ENCODE measurements at regions not wholly inside any gene's neighbourhood (a gene's known extent, or its start where the extent isn't known, plus 50 kb on each side); places are given as distances from the start of the nearest gene placed in this dataset.

GRCh38 chr9:108105885-108106284 lies 616.3 kb upstream of the KLF4 start:
- ATAC-seq (no peak), DNase-seq (ENCODE audit: low spot score in 2 of 2) (no peak)
- H3K36me3 Mint-ChIP-seq, result no peaks in the 10 kb centered on the region
- H3K4me1 Mint-ChIP-seq, result no peaks in the 10 kb centered on the region
- H3K4me3 Mint-ChIP-seq, result no peak overlapping the region
- H3K9me3 Mint-ChIP-seq, result peaks cover 7% of the 10 kb centered on the region
- H3K27ac Mint-ChIP-seq, result no peak overlapping the region

GRCh38 chr9:108104991-108105390 lies 615.4 kb upstream of the KLF4 start:
- DNase-seq (ENCODE audit: low spot score in 2 of 2) (no peak), ATAC-seq (no peak)
- no peaks in the 10 kb centered on the region for H3K4me1 Mint-ChIP-seq
- H3K4me3 Mint-ChIP-seq, result no peak overlapping the region
- H3K27ac Mint-ChIP-seq, result no peak overlapping the region
- no peaks in the 10 kb centered on the region for H3K36me3 Mint-ChIP-seq
- H3K9me3 Mint-ChIP-seq, result peaks cover 12% of the 10 kb centered on the region

GRCh38 chr9:108103046-108103693 lies 613.6 kb upstream of the KLF4 start:
- DNase-seq (ENCODE audit: low spot score in 2 of 2) (no peak), ATAC-seq (no peak)
- Mint-ChIP-seq H3K36me3 (no peaks in the 10 kb centered on the region), H3K4me1 (no peaks in the 10 kb centered on the region), H3K27ac (no peak overlapping the region), H3K4me3 (no peak overlapping the region), H3K9me3 (peaks cover 12% of the 10 kb centered on the region)

DNA sequence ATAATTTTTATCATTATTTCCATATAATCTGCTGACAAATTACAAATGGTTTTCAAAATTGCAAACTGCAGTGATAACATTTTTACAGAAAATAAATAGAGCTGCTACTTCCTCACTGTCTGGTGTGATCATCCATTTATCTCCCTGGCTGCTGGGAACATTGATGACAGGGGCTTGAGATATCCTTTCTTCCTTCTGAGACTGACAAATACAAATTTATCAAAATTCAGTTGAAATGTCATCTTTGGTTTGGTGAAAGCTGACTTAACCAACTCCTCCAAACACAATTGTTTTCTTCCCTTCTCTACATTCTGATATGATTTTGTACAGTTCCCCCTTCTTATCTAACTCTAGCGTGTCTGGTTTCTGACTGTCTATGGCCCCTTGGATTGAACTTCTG lies 611.8 kb upstream of the KLF4 start:
- no peak overlapping the region for H3K4me3 Mint-ChIP-seq
- peaks cover 10% of the 10 kb centered on the region for H3K9me3 Mint-ChIP-seq
- H3K4me1 Mint-ChIP-seq, result no peaks in the 10 kb centered on the region
- H3K27ac Mint-ChIP-seq, result no peak overlapping the region
- H3K36me3 Mint-ChIP-seq, result no peaks in the 10 kb centered on the region
- ATAC-seq (no peak), DNase-seq (ENCODE audit: low spot score in 2 of 2) (no peak)

DNA sequence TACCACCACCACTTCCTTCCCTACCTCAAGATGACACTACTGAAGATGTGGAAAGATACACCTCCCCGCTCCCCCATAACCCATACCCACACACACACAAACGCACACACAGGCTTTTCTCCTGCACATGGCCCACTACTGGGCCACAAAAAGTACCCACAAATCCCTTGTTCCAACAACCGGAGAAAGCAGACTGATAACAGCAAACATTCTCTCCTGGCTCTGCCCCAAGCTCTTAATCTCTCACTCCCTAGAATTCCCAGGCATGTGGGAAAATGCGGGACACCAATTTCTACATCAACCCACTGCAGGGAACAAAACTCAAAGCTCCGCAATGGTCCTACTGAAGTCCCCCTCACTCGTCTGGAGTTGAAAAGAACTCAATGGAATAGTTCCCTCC lies 611.0 kb upstream of the KLF4 start:
- H3K4me3 Mint-ChIP-seq, result no peak overlapping the region
- H3K9me3 Mint-ChIP-seq, result peaks cover 10% of the 10 kb centered on the region
- no peaks in the 10 kb centered on the region for H3K4me1 Mint-ChIP-seq
- no peak for ATAC-seq
- no peaks in the 10 kb centered on the region for H3K36me3 Mint-ChIP-seq
- H3K27ac Mint-ChIP-seq, result no peak overlapping the region
- DNase-seq (ENCODE audit: low spot score in 2 of 2), result no peak

GRCh38 chr9:108099854-108100253 lies 610.3 kb upstream of the KLF4 start:
- no peak overlapping the region for H3K27ac Mint-ChIP-seq
- no peaks in the 10 kb centered on the region for H3K4me1 Mint-ChIP-seq
- DNase-seq (ENCODE audit: low spot score in 2 of 2) (no peak), ATAC-seq (no peak)
- peaks cover 10% of the 10 kb centered on the region for H3K9me3 Mint-ChIP-seq
- H3K36me3 Mint-ChIP-seq, result no peaks in the 10 kb centered on the region
- H3K4me3 Mint-ChIP-seq, result no peak overlapping the region

DNA sequence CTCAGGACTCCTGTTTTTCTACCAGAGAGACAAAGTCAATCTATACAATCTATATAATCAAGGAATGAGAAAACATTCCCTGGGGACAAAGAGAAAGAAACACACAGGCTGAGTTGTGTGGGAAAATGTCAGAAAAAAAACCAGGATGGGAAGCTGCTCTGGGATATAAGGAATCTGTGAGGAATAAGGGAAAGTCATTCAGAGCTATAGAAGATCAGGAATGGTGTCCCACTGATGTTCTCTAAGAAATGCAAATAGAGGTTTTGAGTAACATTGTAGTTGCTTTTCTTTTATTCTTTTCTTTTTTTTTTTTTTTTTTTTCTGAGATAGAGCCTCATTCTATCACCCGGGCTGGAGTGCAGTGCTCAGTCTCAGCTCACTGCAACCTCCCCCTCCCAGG lies 605.9 kb upstream of the KLF4 start:
- Mint-ChIP-seq H3K9me3 (peaks cover 11% of the 10 kb centered on the region), H3K4me1 (no peaks in the 10 kb centered on the region), H3K36me3 (no peaks in the 10 kb centered on the region), H3K27ac (no peak overlapping the region), H3K4me3 (no peak overlapping the region)
- ATAC-seq (no peak), DNase-seq (ENCODE audit: low spot score in 2 of 2) (no peak)

DNA sequence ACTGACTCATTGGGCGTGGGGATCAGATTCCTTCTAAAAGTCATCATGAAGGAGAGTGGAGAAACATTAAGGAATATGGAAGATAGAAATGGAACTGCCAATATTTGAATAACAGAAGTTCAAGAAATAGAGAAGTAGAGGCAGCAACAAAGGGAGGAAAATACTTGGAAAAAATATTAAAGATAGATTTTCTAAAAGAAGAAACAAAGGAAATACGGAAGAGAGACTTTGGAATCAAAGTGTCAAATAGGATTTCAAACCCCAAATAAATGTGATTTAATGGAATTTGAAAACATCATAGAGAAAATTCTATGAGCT lies 605.1 kb upstream of the KLF4 start:
- DNase-seq (ENCODE audit: low spot score in 2 of 2), result no peak
- no peak for ATAC-seq
- Mint-ChIP-seq H3K4me3 (no peak overlapping the region), H3K27ac (no peak overlapping the region), H3K4me1 (no peaks in the 10 kb centered on the region), H3K36me3 (no peaks in the 10 kb centered on the region), H3K9me3 (peaks cover 11% of the 10 kb centered on the region)

GRCh38 chr9:108093773-108094675 lies 604.5 kb upstream of the KLF4 start:
- Mint-ChIP-seq H3K36me3 (no peaks in the 10 kb centered on the region), H3K27ac (no peak overlapping the region), H3K4me1 (no peaks in the 10 kb centered on the region), H3K4me3 (no peak overlapping the region), H3K9me3 (peaks cover 17% of the 10 kb centered on the region)
- DNase-seq (ENCODE audit: low spot score in 2 of 2), result no peak
- no peak for ATAC-seq

- DNase-seq (ENCODE audit: low spot score in 2 of 2) (no peak), ATAC-seq (no peak)
- no peak overlapping the region for H3K27ac Mint-ChIP-seq
- no peaks in the 10 kb centered on the region for H3K36me3 Mint-ChIP-seq
- no peaks in the 10 kb centered on the region for H3K4me1 Mint-ChIP-seq
- peaks cover 22% of the 10 kb centered on the region for H3K9me3 Mint-ChIP-seq
- no peak overlapping the region for H3K4me3 Mint-ChIP-seq
Measured at GRCh38 chr9:108088916-108089315, 599.3 kb upstream of the KLF4 start.

GRCh38 chr9:108087781-108088180 lies 598.2 kb upstream of the KLF4 start:
- no peak overlapping the region for H3K27ac Mint-ChIP-seq
- no peak for DNase-seq (ENCODE audit: low spot score in 2 of 2)
- no peaks in the 10 kb centered on the region for H3K36me3 Mint-ChIP-seq
- H3K4me1 Mint-ChIP-seq, result no peaks in the 10 kb centered on the region
- ATAC-seq, result no peak
- no peak overlapping the region for H3K4me3 Mint-ChIP-seq
- H3K9me3 Mint-ChIP-seq, result peaks cover 28% of the 10 kb centered on the region

DNA sequence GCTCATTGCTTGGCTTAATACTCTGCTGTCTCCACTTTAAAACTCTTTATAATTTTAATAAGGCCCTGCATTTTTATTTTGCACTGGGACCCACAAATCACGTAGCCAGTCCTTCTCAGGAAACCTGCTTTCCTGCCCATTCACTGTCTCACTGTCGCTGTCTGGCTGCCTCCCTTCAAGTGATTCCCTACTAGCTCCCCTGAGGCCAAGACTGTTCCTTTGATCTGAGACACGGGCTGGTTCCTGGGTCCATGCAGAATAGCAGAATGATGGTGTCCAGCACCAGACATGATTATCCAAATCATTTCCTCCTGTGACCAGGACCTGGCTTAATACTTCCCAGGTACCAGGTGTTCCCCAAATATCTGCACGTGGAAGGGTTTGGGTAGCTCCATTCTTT lies 597.1 kb upstream of the KLF4 start:
- H3K9me3 Mint-ChIP-seq, result peaks cover 30% of the 10 kb centered on the region
- ATAC-seq, result no peak
- no peak overlapping the region for H3K4me3 Mint-ChIP-seq

GRCh38 chr9:108085294-108085693 lies 595.7 kb upstream of the KLF4 start:
- Mint-ChIP-seq H3K27ac (no peak overlapping the region), H3K36me3 (no peaks in the 10 kb centered on the region), H3K4me3 (no peak overlapping the region), H3K4me1 (no peaks in the 10 kb centered on the region), H3K9me3 (peaks cover 24% of the 10 kb centered on the region)
- DNase-seq (ENCODE audit: low spot score in 2 of 2), result no peak
- no peak for ATAC-seq

More for the DNA sequence above, 597.1 kb upstream of the KLF4 start:
- Mint-ChIP-seq H3K4me1 (no peaks in the 10 kb centered on the region), H3K27ac (no peak overlapping the region), H3K36me3 (no peaks in the 10 kb centered on the region)
- no peak for DNase-seq (ENCODE audit: low spot score in 2 of 2)

DNA sequence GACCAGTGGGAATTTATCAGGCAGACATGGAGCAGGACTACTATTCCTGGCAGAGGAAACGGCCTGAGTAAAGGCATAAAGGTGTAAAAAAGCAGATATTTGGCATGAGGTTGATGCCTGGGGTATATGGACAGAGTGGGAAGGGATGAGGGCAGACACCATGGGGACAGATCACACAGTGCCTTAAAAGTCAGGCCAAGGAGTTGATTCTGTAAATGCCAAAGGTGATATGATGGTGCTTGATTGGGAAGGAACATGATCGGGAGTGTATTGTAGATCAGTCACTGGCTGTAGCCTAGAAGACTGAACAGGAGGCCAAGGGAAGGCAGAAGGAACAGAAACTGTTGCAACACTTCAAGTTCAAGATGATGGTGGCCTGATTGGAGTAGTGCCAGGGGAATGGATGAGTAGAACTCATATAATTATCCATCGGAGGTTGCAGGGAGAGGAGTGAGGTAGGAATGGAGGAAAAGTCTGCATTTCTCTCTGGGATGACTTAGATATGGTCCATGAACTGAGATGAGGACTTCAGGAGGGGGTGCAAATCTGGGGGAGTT lies 594.3 kb upstream of the KLF4 start:
- H3K4me3 Mint-ChIP-seq, result no peak overlapping the region
- no peak for ATAC-seq

DNA sequence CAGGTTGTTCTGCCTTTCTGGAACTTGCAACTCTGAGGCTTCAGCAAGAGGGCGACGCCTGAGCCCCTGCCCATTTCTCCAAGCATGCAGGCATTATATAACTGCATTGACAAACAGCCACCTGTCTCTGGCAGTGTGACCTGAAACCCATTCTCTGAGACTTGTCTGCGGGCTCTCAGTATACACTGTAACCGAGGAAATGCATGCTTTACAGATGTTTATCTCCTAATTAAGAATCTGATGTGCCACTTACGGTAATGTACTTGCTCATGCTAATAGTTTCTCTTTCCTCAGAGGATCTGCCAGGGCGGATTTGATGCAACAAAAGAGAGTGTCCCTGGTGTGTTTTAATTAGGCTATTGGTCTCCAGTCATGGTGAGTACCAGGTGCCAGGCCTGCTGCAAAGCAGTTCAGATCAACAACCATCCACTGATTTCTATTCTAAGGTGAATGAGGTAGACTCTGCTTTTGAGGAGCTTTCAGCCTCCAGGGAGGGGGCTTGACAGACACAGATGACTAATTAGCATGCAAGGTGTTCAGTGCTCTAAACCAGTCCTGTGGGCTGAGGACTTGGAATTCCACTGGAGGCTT lies 593.7 kb upstream of the KLF4 start:
- DNase-seq (ENCODE audit: low spot score in 2 of 2) (no peak), ATAC-seq (no peak)
- H3K4me3 Mint-ChIP-seq, result no peak overlapping the region
- H3K36me3 Mint-ChIP-seq, result no peaks in the 10 kb centered on the region
- no peak overlapping the region for H3K27ac Mint-ChIP-seq
- H3K9me3 Mint-ChIP-seq, result peaks cover 22% of the 10 kb centered on the region
- no peaks in the 10 kb centered on the region for H3K4me1 Mint-ChIP-seq

More for the DNA sequence above, 594.3 kb upstream of the KLF4 start:
- no peaks in the 10 kb centered on the region for H3K36me3 Mint-ChIP-seq
- DNase-seq (ENCODE audit: low spot score in 2 of 2), result no peak
- peaks cover 20% of the 10 kb centered on the region for H3K9me3 Mint-ChIP-seq
- H3K4me1 Mint-ChIP-seq, result no peaks in the 10 kb centered on the region
- no peak overlapping the region for H3K27ac Mint-ChIP-seq

- Mint-ChIP-seq H3K9me3 (peaks cover 23% of the 10 kb centered on the region), H3K4me3 (no peak overlapping the region), H3K27ac (no peak overlapping the region), H3K4me1 (no peaks in the 10 kb centered on the region), H3K36me3 (no peaks in the 10 kb centered on the region)
- ATAC-seq (no peak), DNase-seq (ENCODE audit: low spot score in 2 of 2) (no peak)
Measured at GRCh38 chr9:108081112-108081511, 591.5 kb upstream of the KLF4 start.

Measured in stimulated activated effector memory CD8-positive, alpha-beta T cell treated with anti-CD3 and anti-CD28 coated beads, Interleukin-12 subunit alpha, Interleukin-12 subunit beta, amount 100 ng/mL, for 72 hours (primary cell).